Stimulated activated CD4-positive, alpha-beta T cell treated with anti-CD3 and anti-CD28 coated beads, Interleukin-4, amount 100 ng/mL, for 24 hours (primary cell): ENCODE measurements at regions not wholly inside any gene's neighbourhood (a gene's known extent, or its start where the extent isn't known, plus 50 kb on each side); places are given as distances from the start of the nearest gene placed in this dataset.
"Not testable (repeated sequence)": the region's sequence is repeated elsewhere in the genome, so short reads cannot be mapped to it uniquely, and the experiment has no call there.

Source experiments
- DNase-seq: peaks from one replicate; pipeline ENCODE4 v3.0.0-alpha.2; 2020

DNA sequence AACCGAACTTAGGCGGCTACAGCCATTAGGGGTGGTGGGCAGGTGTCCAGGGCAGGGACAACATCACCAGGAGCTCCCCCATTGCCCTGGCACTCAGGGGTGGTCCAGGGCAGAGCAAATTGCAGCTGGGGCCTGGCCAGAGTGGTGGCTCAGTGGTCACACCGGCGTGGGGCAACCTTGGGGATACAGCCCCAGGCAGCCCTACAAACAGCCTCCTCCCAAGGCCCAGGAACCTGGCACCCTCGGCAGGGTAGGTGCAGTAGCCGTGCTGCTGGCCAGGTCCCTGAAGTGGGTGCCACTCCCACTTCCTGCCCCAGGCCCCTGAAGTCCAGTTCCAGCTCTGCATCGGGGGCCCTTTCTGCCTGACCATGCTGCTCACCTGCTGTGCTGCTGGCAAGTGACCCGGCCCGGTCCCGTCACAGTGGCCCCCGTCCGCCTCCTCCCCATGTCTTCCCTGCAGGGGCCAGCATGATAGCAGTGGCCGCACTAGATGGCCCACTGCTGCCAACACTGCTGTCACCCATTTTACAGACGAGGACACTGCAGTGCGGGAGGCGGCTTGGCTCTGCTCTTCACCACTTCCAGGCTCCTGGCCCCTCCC, 712.8 kb downstream of the MATN1 start:
- no peak for DNase-seq

DNA sequence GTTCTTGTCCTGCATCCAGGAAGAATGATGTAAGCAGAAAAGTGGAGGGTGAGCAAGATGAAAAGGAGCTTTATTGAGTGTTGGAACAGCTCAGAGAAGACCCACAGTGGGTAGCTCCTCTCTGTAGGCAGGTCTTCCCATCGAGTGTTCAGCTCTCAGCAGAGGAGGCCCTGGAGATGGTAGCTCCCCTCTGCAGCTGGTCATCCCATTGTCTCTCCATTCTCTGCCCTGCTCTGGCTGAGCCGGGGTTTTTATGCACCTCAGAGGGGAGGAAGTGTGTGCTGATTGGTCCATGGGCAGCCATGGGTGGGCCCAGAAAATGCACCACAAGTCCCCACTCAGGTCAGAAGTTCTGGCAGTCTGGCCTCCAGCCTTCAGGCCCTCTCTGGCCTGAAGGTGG, 713.7 kb downstream of the MATN1 start:
- no peak for DNase-seq

DNA sequence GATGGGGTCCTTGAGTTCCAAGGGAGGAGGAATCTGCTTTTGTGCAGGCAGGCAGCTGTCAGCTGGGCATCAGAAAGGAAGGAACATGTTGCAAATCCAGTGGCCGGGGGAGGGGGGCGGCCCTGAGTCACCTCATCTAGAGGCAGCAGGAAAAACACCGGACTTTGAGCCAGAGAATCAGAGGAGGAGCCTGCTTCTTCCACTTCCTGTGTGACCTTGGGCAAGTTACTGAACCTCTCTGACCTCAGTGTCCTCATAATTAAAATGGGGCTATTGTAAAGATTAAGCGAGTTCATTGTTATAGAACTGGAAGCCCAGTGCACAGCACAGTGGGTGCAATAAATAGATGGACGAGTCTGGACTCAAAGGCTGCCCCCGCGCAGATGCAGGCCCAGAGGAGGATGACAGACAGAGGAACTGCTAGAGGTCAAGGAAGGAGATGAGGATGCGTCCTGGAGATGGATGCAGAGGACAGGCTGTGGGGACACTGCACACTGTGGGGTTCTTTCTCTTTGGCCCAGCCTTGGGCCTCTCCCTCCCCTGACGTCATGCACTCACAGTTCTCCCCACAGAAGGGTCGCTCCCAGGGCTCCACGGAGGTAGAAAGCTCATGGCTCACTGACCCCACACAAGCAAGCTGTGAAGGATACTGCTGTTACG, 714.3 kb downstream of the MATN1 start:
- no peak for DNase-seq

DNA sequence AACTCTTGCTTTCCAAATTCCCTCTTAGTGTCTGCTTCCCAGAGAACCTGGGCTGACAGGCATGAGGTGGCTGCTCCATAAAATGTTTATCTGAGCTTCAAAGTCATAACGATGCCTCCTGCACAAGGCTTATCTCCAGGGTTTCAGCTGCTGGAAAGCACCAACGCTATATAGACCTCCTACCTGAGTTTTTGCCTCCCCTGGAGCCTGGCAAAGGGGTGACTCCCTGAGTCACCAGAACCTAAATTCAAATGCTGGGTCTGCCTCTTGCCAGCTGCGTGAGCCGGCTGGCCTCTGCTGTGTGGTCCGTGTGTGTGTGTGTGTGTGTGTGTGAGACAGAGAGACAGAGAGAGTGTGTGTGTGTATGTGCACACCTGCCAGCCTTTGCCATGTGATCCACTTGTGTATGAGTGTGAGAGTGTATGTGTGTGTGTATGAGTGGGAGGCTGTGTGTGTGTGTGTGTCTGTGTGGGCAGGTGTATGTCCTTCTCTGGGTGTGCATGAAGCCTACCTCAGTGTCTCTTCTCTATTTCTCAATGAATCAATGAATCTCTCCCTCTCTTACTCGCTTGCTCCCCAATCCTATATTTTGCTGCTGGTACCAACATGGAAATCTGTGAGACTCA, 714.9 kb downstream of the MATN1 start:
- no peak for DNase-seq

DNA sequence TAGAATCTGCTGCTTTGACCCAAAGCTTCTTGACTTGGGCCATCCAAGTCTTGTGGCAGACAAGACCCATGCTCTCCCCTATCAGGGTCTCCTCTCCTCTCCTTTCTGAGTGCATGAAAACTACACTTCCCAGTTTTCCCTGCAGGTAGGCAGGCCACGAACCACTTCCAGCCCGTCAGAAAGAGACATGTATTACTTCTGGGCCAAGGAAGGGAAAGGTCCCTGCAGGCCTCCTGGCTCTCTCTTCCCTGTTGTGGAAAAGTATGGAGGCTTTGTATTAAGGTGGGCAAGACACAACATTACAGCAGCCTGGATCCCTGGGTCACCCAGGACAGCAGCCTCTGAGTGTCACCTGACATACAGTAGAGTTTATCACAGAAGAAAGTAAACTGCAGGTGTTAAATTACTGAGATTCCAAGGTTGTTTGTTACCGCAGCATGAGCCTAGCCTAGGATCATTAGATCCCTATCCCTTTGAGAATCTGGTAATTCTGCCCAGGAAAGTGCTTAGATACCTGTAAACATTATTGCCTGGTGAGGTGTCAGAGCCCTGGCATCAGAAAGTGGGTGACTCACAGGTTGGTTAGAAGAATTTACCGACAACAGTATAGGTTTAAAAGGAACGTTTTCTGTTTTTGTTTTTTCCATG, 717.3 kb downstream of the MATN1 start:
- no peak for DNase-seq

DNA sequence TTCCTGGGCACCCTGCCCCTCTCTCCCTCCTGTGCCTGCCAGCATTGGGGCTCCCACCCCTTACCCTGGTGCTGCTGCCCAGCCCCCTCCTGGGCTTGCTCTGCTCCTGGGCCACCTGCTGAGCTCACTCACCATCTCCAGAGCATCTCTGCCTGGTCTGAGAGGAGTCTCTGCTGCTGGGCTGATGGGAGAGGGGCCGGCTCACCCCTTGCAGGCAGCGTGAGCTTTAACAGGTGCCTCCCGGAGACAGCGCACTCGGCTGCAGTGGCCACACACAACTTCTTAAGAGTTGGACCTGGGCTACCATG, 721.7 kb downstream of the MATN1 start:
- DNase-seq = no peak

DNA sequence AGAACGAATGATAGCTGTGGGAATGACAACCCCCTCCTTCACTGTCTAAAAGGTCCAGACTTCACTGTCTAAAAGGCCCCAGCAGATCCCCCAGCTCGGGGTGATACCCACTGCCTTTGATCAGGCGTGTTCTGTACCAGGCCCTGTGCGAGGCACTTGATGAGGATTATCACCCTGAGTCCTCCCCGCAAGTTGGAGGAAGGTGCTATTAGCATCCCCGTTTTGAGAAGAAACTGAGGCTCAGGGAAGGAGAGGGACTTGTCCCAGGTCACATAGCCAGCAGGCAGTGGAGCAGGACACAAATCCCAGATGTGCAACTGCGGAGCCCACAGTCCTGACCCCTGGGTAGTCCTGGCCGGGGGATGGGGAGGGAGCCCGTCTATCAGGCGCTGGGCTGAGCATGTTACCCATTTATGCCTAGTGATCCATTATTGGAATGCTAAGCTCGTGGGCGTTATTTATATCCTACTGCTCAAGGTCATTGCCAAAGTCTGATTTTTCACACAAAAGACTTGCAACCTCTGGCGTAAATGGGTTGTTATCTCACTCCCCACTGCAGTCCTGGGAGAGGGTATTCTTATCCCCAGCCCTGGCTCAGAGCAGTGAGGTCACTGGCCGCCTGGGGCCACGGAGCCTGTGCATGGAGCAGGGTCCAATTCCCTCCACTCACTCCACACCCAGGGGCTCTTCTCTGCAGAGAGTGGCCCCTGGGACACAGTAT, 722.2 kb downstream of the MATN1 start:
- DNase-seq = no peak

DNA sequence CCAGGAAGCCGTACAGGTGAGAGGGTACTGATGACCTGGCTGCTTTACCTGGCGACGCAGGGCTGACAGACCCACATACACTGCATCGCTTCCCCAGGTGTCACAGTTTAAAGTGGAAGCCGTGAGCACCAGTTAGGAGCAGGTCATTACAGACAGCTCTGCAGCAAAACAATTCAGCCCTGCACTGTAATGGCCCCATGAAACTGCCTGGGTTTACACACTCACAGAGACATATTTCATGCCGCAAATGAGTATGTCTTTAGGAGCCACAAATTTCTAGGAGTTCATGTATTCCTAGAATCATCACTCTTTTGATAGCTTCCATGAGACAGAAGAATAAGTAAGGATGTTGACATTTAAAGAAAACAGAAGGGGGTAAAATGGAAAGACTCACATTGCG, 723.1 kb downstream of the MATN1 start:
- DNase-seq = no peak

DNA sequence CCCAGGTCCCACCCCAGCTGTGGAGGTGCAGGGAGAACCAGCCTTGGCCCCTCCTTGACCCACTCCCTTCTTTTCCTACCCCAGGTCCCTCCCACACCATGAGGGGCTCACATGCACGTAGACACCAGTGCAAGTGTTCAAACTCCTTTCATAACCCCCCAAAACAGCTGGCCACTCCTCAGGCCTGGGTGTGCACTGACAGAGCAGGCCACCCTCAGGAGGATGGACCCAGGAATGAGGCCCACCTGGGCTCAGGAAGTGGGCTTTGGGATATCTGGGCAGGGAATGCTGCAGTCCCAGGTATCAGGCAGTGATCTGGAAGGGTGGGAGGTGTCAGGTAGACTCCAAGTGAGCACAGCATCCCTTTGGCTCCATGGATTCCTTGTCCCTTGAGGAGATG, 723.8 kb downstream of the MATN1 start:
- no peak for DNase-seq

DNA sequence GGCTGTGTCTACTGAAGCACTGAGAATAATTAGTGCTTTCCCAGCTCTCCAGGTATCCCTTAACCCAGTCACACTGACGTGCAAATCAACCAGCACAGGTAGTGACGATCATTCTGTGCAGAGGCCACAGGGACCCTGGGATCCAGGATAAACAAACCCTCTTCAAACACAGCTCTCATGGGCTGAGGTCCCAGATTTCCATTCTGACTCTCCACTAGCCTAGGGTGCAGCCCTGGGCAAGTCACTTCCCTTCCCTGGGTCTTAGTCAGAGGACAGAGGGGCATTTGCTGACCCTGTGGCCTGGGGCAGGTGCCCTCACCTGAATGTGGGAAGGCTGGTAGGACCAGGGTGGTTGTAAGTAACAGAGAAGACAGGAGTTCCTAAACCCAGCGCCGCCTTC, 724.7 kb downstream of the MATN1 start:
- no peak for DNase-seq

DNA sequence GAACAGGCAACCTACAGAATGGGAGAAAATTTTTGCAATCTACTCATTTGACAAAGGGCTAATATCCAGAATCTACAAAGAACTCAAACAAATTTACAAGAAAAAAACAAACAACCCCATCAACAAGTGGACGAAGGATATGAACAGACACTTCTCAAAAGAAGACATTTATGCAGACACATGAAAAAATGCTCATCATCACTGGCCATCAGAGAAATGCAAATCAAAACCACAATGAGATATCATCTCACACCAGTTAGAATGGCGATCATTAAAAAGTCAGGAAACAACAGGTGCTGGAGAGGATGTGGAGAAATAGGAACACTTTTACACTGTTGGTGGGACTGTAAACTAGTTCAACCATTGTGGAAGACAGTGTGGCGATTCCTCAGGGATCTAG, 725.6 kb downstream of the MATN1 start:
- not testable (repeated sequence) for DNase-seq

DNA sequence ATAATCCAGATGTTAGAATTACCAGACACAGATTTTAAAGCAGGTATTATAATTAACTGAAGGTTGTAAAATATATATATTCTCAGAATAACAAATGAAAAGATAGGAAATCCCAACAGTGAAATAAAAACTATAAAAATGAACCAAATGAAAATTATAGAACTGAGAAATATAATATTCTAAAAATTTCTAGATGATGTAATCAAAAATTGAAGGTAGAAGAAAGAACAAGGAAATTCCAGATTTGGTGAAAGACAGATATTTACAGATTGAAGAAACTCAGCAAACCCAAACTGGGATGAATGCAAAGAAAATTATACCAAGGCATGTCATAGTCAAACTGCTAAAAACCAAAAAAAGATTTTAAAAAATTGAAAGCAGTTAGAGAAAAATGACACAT, 729.4 kb downstream of the MATN1 start:
- no peak for DNase-seq

DNA sequence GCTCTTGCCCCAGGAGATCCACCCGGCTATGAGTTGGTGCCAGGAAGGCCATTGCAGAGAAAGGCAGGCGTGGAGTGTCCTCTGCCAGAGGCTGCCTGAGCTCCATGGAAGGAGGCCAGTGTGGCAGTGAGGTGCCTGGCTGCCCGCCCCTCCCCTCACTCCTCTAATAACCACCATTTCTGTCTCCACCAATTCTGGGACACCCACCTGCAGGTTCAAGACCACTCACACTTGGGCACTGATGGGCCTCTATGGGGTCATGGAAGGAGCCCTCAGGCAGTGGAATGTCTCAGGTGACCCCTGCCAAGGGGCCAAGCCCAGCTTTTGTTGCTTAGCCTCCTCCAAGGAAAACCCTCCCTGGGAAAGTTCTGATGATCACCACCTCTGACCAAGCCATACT, 731.6 kb downstream of the MATN1 start:
- DNase-seq = no peak

DNA sequence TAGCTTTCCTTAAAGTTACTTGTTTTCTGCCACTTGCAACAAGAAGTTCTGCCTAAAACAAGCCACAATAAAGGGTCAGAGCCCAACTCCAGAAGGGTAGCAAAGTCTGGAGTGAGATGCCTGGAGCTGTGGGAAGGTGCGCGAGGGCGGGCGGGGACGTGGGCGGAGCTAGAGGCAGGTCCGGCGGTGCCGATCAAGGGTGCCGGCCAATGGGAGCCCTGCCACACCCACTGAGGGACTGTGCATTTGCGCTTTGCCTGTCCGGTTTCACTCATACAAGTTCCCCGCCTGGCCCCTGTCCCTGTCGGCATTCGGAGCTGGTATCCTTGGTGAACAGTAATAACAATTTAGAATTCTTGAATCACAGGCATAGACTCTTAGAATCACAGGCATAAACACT, 732.4 kb downstream of the MATN1 start:
- no peak for DNase-seq

DNA sequence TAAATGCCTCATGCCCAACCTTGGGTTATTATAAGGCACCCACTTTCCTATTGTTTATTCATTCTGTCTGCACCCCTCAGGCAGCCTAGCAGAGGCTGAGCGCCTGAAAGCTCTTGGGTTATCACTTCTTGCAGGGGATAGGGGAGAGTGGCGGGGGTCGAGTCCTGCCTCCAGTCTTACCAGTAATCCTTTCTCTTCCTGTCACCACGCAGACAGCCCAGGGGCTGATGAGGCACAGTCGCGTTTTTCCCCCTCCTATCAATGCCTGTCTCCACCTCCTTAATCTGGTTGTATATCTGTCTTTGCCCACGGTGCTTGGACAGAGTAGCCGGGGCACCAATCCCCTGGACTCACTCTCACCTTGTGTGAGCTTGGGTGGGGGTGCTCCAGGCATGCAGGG, 733.1 kb downstream of the MATN1 start:
- DNase-seq = no peak

DNA sequence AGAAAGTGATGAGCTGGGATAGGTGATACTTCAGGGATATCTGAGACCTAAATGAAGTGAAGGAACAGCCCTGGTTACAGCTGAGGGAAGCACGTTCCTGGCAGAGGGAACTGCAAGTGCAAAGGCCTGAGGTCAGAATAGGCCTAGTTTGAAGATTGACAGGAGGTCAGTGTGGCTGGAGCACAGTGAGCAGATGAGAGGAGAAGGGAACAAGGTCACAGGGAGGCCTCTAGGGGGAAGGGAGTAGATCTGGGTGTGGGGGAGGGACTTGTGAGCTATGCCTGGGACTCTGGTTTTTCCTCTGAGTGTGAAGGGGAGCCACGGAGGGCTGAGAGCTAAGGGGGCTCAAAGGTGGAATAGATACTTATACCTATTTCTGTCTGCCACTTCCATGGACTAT, 736.4 kb downstream of the MATN1 start:
- DNase-seq = no peak

DNA sequence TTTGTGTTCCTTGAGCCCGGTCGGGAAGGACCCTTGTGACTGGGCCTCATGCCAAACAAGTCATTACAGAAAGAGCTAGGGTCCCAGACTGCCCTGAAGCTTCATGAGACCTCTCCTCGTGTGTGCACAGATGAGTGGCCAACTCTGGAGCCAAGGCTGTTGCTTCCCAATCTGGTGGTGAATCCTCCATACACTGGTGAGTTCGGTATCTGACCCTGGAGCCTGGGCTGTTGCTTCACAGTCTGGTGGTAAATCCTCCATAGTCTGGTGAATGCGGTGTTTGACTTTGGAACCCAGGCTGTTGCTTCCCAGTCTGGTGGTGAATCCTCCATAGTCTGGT, 737.8 kb downstream of the MATN1 start:
- DNase-seq = no peak

DNA sequence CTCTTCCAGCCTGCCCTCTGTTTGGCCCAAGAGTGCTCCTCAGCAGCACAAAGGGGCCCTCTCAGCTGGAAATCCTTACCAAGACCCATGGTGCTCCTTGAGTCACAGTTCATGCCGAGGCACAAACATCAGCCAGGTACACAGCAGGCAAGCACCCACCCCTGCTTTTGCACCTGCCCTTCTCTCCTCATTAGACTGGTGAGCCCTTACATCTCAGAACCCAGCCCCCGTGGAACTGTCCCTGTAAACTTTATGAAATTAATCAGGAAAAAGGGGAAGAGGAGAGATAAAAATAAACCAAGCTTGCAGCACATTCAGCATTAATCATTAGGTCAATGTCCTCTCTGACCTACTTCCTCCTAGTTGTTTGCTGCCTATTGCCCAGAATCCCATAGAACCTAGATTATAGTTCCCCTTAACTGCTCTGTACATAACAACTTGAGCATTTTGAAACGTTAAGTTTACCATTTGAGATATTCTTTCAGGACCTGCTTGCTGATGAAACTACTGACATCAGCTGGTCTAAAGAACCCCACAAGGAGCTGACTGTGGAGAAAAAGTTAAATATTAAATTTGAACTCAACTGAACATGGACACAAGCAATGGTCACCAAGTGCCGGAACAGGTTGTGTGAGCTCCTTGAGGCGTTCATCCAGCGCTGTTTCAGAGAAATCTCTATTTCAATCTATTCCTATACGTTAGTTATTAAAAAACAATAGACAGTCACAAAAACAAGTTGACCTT, 738.4 kb downstream of the MATN1 start:
- DNase-seq = no peak

DNA sequence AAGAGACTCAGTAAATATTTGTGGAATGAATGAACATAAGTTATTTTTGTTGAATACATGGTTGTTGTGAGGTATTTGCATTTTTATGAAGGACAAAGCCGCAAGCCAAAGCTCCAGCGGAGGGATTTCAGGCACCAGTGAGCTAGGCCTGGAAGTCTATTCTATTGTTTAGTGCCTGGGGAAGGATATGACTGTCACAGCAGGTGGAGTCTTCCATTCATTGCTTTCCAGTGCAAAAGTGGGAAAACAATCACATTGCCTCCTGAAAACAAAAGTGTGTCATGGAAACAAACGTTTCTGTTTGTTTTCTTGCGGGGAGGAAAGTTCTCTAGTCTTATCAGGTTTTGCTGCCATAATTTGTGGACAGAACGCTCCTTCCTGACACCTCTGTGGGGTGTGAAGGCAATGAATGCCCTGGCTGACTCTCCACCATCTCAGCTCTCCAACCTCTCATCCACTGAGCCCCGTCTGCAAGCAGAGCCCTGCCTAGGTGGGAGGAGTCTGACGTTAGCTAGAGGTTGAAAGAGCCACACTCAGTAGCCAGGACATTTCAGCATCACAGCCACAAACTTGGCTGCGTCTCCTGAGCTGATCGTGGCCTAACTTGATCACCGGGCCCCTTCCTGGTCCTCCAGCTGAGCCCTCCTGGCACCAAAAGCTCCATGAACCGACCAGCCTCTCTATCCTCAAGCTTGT, 739.1 kb downstream of the MATN1 start:
- no peak for DNase-seq

DNA sequence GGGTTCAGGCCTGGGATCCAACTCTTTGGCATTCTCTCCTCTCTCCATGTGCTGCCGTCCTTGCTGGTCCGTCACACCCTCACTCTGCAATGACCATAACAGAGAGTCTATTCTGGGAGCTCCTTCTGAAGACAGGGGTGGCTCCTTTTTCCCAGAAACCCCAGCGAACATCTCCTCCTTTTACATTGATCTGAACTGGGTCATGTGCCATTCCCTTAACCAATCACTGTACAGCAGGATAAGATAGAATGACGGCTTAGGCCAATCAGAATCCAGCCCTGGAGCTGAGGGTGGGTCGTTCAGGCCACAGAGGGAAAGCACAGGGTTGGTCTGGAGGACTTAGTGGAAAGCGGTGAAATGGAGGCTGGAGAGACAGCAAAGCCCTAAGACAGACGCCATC, 740.1 kb downstream of the MATN1 start:
- no peak for DNase-seq

DNA sequence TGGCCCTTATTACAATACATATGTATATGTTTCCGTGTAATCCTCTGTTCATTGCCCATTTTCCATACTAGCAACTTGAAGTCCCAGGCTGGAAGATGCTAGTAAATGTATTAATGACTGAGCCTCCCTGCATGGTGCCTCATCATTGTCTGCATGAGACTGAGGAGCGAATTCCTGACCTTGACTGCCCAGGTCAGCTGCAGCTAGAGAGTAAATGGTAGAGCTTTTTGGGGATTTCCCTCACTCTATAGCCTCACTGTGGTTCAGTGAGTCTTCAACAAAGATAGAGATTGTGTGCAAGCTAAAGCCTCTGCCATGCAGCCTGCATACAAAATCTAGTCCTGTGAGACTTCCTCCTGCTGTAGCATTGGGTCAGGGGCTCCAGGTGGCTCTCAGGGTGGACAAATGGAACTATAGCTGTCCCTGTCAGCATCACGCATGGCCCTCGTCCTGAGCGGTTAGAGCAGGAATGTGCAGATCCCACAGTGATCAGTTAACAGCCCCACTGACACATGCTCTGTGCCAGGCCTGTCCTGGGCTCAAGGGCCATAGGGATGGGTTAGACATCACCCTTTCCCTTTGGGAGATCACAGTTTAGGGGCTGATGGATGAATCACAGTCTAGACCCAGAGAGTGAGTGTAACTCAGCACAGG, 741.7 kb downstream of the MATN1 start:
- DNase-seq = no peak

DNA sequence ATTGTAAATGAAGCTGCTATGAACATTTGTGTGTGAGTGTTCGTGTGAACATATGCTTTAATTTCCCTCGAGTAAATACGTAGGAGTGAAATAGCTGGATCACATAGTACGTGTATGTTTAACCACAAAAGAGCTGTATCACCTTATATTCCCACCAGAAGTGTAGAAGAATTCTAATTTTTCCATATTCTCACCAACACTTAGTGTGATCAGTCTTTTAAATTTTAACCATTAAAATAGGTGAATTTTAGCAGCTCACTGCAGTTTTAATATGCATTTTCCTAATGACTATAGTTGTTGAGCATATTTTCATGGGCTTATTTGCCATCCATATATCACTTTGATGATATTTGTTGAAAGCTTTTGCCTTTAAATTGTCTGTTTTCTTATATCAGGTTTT, 741.2 kb downstream of the PTPRU start:
- DNase-seq = no peak
